Common myeloid progenitor, CD34-positive (primary cell): ENCODE measurements at regions not wholly inside any gene's neighbourhood (a gene's known extent, or its start where the extent isn't known, plus 50 kb on each side); places are given as distances from the start of the nearest gene placed in this dataset.

ENCODE experiments used
- CTCF ChIA-PET: fragments of 350-600 bp; sonication (Branson Sonifier 250); formaldehyde crosslinking; loops from one replicate; lab custom pipeline; 2021; ENCODE audit warnings: antibody characterized with exemption; lab: Charles Lee
- POLR2A ChIA-PET: fragments of 350-600 bp; sonication (Branson Sonifier 250); formaldehyde crosslinking; loops from one replicate; lab custom pipeline; 2021; ENCODE audit warnings: antibody characterized with exemption; lab: Charles Lee
- DNase-seq, 3 donors: peaks; one replicate each; pipeline versions ENCODE4 v3.0.0 to v3.0.0-alpha.2; 2013
- H3K27ac ChIP-seq, 2 experiments: 1 replicate in 1 of 2; 2 replicates in 1 of 2; pipeline ENCODE4 v1.7.0; 2013; ENCODE audit warnings: inconsistent platforms in 2 of 2, low read length in 2 of 2, mild to moderate bottlenecking in 2 of 2, low read depth in 1 of 2, moderate library complexity in 1 of 2; ENCODE audit not compliant: severe bottlenecking in 2 of 2, insufficient read depth in 1 of 2, poor library complexity in 1 of 2
- H3K27me3 ChIP-seq, 5 experiments: replicated peaks in 2 of 5; 1 replicate in 3 of 5; 2 replicates in 2 of 5; pipeline versions ENCODE4 v1.6.1 to v1.7.0; 2013; ENCODE audit warnings: low read length in 4 of 5, mild to moderate bottlenecking in 2 of 5, moderate library complexity in 2 of 5, inconsistent platforms in 1 of 5; ENCODE audit not compliant: insufficient read depth in 5 of 5, control insufficient read depth in 4 of 5
- H3K36me3 ChIP-seq, 4 experiments: 1 replicate in 2 of 4; 2 replicates in 2 of 4; pipeline versions ENCODE4 v1.6.1 to v1.7.0; 2013; ENCODE audit warnings: low read length in 3 of 4, control low read depth in 1 of 4, mild to moderate bottlenecking in 1 of 4; ENCODE audit not compliant: control insufficient read depth in 4 of 4, insufficient read depth in 4 of 4
- H3K4me1 ChIP-seq, 4 experiments: 1 replicate in 3 of 4; 2 replicates in 1 of 4; pipeline versions ENCODE4 v1.6.1 to v1.7.1; 2013; ENCODE audit warnings: low read length in 3 of 4, mild to moderate bottlenecking in 3 of 4, control low read depth in 1 of 4, inconsistent platforms in 1 of 4, moderate library complexity in 1 of 4; ENCODE audit not compliant: control insufficient read depth in 4 of 4, insufficient read depth in 4 of 4; ENCODE audit errors: control extremely low read depth in 1 of 4
- H3K4me3 ChIP-seq, 7 experiments: 1 replicate in 4 of 7; 2 replicates in 3 of 7; pipeline versions ENCODE4 v1.5.1 to v1.7.0; 2013; ENCODE audit warnings: mild to moderate bottlenecking in 7 of 7, low read length in 6 of 7, moderate library complexity in 6 of 7, inconsistent platforms in 2 of 7, low read depth in 2 of 7, control low read depth in 1 of 7; ENCODE audit not compliant: insufficient read depth in 4 of 7, control insufficient read depth in 1 of 7; ENCODE audit errors: extremely low read depth in 1 of 7
- H3K9me3 ChIP-seq, 5 experiments: 1 replicate in 4 of 5; 2 replicates in 1 of 5; pipeline versions ENCODE4 v1.6.1 to v1.7.1; 2013; ENCODE audit warnings: low read length in 4 of 5, mild to moderate bottlenecking in 2 of 5, inconsistent platforms in 1 of 5, low read depth in 1 of 5, moderate library complexity in 1 of 5; ENCODE audit not compliant: control insufficient read depth in 4 of 5, insufficient read depth in 2 of 5; ENCODE audit errors: control extremely low read depth in 1 of 5
- WGBS: methylation state at CpG from one replicate; pipeline ENCODE4 v1.1.5; 2013; ENCODE audit not compliant: insufficient coverage; 5-methylcytosine and 5-hydroxymethylcytosine counted together

DNA sequence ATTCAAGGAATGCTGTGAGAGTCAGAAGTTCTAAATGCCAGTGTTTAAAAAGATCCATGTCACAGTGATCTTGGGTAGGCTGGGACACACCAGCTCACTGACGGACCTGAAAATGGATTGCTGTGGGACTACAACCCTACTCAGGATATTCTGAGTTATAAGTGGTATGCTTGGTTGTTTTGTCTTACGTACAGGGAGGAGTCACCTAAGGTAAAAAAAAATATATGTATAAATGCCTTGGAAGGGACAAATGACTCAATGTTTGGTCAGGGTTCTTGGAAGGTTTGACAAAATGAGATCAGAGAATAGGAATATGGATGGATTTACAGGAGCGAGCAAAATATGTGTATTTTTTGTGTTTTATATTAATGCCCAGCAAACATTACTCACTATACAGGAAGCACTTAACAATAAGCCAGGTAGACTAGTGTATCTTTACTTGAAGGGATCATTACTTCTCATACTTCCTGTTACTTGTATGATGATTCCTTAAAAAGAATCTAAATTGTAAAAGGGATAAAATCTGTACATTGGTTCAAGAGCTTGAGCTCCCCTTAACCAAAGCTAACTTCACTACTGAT lies 767.3 kb downstream of the GBE1 start:
- Histone ChIP-seq H3K4me1 (no peaks in the 10 kb centered on the region), H3K27ac (no peak overlapping the region), H3K9me3 (no peaks in the 10 kb centered on the region), H3K36me3 (no peaks in the 10 kb centered on the region), H3K4me3 (no peak overlapping the region), H3K27me3 (no peaks in the 10 kb centered on the region)
- POLR2A ChIA-PET, result no interaction called here
- 94% methylated on average over 2 of the region's 3 CpGs for WGBS
- DNase-seq, result no peak
- CTCF ChIA-PET, result no interaction called here

DNA sequence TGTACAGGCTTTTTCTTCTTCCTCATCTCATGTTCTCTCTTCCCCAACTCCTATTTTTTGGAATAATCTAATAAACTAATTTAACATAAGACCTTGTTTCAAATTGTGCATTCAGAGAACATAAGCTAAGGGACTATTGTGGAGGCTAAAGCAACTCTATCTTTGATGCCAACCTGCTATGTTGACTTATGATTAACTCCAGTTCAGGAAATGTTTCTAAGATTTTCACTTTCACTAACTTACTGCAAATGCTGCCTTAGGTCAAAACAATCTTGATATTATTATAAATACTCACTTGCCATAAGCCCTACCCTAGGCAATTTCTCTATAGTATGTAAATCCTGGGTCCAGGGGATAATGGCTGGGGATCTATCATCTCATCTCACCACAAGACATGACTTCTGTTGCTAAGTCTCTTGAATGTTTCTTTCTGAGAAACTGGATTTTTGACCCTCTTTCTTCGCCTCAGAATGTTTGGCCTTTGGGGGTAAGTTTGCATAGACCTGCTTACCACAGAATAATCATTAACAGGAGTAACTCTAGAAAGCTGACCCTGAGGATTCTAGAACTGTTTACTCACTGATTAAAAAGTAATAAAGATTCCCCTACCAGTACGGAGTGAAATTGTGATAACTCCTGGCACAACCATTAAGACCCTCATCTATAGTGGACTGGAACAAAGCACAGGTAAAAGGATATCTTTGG lies 768.1 kb downstream of the GBE1 start:
- no peaks in the 10 kb centered on the region for H3K27me3 ChIP-seq
- H3K27ac ChIP-seq, result no peak overlapping the region
- H3K4me1 ChIP-seq, result no peaks in the 10 kb centered on the region
- ChIA-PET CTCF (no interaction called here), POLR2A (no interaction called here)
- H3K9me3 ChIP-seq, result no peaks in the 10 kb centered on the region
- no peak for DNase-seq
- WGBS, result no CpG with 5 or more reads among the region's 2 CpGs
- no peaks in the 10 kb centered on the region for H3K36me3 ChIP-seq
- no peak overlapping the region for H3K4me3 ChIP-seq

DNA sequence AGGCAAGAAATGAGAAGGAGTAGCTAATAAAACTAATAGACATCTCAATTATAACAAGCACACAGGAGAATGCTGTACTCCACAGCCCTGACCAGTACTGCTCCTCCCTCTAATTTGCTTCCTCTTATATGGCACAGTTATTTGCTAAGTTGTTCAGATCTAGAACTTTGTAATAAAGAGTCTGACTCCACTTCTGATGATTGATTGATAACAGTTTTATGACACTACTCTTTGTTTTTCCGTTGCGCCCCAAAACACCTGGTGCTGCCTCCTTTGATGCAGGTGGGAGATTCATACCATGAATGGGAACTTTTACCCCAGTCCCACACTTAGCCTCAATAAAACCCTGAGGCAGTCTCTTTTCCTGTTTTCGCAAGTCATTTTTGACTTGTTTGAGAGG lies 777.7 kb downstream of the GBE1 start:
- CTCF ChIA-PET, result no interaction called here
- H3K27me3 ChIP-seq, result no peaks in the 10 kb centered on the region
- H3K9me3 ChIP-seq, result peaks cover 0 to 3% (median 0%) of the 10 kb centered on the region in 5 experiments
- DNase-seq, result no peak
- WGBS, result no CpG with 5 or more reads among the region's 3 CpGs
- no peak overlapping the region for H3K4me3 ChIP-seq
- POLR2A ChIA-PET, result no interaction called here
- no peaks in the 10 kb centered on the region for H3K4me1 ChIP-seq
- no peak overlapping the region for H3K27ac ChIP-seq
- H3K36me3 ChIP-seq, result no peaks in the 10 kb centered on the region

DNA sequence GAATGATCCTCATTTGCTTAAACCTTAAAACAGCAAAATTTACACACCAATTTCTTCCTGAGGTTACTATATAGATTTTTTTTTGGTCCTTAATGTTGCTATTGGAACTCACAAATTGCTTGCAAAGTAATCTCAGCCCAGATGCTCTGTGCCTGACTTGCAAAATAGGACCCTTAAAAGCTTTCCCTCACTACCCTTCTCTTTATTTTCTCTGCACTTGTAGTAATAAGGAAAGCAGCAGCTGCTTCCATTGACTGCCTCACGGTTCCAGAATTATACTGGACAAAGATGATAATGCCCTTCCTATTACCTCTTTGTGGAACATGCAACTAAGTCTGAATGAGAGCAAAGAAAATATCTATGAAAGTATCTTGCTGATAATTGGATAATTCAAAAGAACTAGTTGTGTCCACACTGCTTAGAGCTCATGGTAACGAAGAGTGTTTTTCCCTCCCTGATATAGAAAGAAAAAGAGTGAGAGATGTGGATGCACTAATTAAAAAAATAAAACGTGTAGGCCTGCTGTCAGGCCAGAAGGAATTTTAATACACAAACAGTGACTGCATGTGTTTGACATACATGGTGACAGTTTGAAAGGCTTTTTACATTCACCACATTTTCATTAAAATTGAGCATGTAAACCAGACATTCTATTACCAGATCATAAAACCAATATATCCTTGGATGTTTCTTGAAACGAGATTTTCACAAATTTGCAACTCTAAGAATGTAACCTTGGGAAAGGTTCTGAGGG lies 783.1 kb downstream of the GBE1 start:
- ChIA-PET CTCF (no interaction called here), POLR2A (no interaction called here)
- WGBS, result 40% methylated on average over 1 of the region's 4 CpGs
- no peak overlapping the region for H3K4me3 ChIP-seq
- H3K4me1 ChIP-seq, result no peaks in the 10 kb centered on the region
- DNase-seq, result no peak
- H3K9me3 ChIP-seq, result peaks cover 0 to 3% (median 0%) of the 10 kb centered on the region in 5 experiments
- H3K27ac ChIP-seq, result no peak overlapping the region
- no peaks in the 10 kb centered on the region for H3K36me3 ChIP-seq
- no peaks in the 10 kb centered on the region for H3K27me3 ChIP-seq

DNA sequence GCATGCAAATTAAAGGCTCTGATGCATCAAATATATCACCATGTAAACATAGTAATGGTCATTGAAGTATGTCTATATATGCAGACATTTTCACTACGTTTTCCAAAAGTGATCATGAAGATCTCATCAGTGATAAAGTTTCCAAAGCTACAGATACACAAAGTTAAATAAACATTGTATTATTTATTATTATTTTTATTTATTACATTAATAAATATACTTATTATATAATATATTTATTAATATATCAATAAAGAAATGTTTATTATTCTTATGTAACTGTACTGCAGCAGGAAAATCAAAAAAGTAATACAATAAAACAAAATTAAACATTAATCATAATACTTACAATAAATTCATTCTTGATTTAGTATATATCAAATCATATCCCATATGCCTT lies 791.2 kb downstream of the GBE1 start:
- Histone ChIP-seq H3K36me3 (no peaks in the 10 kb centered on the region), H3K4me1 (no peaks in the 10 kb centered on the region), H3K9me3 (peaks cover 0 to 4% (median 0%) of the 10 kb centered on the region in 5 experiments), H3K4me3 (no peak overlapping the region), H3K27ac (no peak overlapping the region), H3K27me3 (no peaks in the 10 kb centered on the region)
- CTCF ChIA-PET, result no interaction called here
- DNase-seq, result no peak
- WGBS, result no CpG with 5 or more reads among the region's 1 CpG
- POLR2A ChIA-PET, result no interaction called here

DNA sequence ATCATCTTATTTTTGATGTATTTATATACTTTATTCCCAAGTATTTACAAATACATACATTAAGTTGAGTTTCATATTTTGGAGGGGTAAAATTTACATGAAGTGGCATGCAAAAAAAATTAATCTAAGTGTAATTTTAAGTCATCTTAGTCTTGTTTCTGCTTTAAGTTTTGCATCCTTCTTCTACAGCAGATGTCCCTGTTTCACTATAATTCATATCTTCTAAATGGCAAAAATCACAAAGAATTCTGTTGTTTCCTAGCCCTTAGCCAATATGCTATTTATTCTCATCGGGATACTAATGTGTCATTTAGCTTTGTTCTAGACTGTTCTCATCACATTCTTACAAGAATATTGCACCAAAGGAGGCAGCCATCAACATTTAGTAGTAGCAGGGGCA lies 831.9 kb downstream of the GBE1 start:
- ChIA-PET CTCF (no interaction called here), POLR2A (no interaction called here)
- no CpG with 5 or more reads among the region's 1 CpG for WGBS
- no peaks in the 10 kb centered on the region for H3K4me1 ChIP-seq
- H3K9me3 ChIP-seq, result peaks cover 0 to 1% (median 0%) of the 10 kb centered on the region in 5 experiments
- H3K27me3 ChIP-seq, result no peaks in the 10 kb centered on the region
- H3K36me3 ChIP-seq, result no peaks in the 10 kb centered on the region
- H3K4me3 ChIP-seq, result no peak overlapping the region
- DNase-seq, result no peak
- H3K27ac ChIP-seq, result no peak overlapping the region

DNA sequence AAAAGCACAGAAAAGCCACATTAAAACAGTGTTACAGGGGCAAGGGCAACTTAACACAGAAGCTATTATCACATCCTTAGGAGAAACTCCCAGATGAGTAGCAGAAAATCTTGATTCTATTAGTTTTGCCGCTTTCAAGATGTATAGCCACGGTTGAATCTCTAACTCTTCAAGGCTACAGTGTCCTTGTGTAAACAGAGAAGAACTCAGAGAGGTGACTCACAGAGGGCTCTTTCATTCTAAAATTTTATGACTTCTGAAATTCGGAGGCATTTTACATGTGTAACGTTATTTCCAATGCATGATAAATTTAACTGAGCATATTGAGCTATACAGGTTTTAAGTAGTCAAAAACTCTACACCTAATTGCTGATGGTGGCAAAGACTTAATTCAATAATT lies 846.6 kb downstream of the GBE1 start:
- Histone ChIP-seq H3K9me3 (no peaks in the 10 kb centered on the region), H3K4me3 (no peak overlapping the region), H3K27ac (no peak overlapping the region), H3K4me1 (no peaks in the 10 kb centered on the region), H3K36me3 (no peaks in the 10 kb centered on the region), H3K27me3 (no peaks in the 10 kb centered on the region)
- no peak for DNase-seq
- 100% methylated on average over 2 of the region's 4 CpGs for WGBS
- CTCF ChIA-PET, result no interaction called here
- POLR2A ChIA-PET, result no interaction called here
